SW 1271 (cell line): ENCODE measurements at regions not wholly inside any gene's neighbourhood (a gene's known extent, or its start where the extent isn't known, plus 50 kb on each side); places are given as distances from the start of the nearest gene placed in this dataset.

Source experiments
- DNase-seq, 2 experiments: peaks; one replicate each; lab custom pipeline; 2025; lab: John Stamatoyannopoulos, UW

- no peak for DNase-seq
These were observed 855.0 kb upstream of the TMEM132C start for GRCh38 chr12:127411981-127412380.

- no peak for DNase-seq
These were observed 854.1 kb upstream of the TMEM132C start for GRCh38 chr12:127412866-127413265.

- no peak for DNase-seq
These were observed 852.8 kb upstream of the TMEM132C start for GRCh38 chr12:127414186-127414585.

GRCh38 chr12:127414636-127415035 is 852.3 kb upstream of the TMEM132C start:
- DNase-seq, result no peak

- DNase-seq, result no peak
These were observed 850.2 kb upstream of the TMEM132C start for GRCh38 chr12:127416796-127417195.

- no peak for DNase-seq
These were observed 847.9 kb upstream of the TMEM132C start for GRCh38 chr12:127419111-127419510.

- no peak for DNase-seq
These were observed 845.4 kb upstream of the TMEM132C start for GRCh38 chr12:127421614-127422013.

GRCh38 chr12:127422935-127423566 is 843.9 kb upstream of the TMEM132C start:
- no peak for DNase-seq

GRCh38 chr12:127425474-127425873 is 841.5 kb upstream of the TMEM132C start:
- no peak for DNase-seq

- DNase-seq, result no peak
These were observed 838.5 kb upstream of the TMEM132C start for GRCh38 chr12:127428420-127428819.

GRCh38 chr12:127429551-127430285 is 837.3 kb upstream of the TMEM132C start:
- no peak for DNase-seq

- no peak for DNase-seq
These were observed 836.6 kb upstream of the TMEM132C start for GRCh38 chr12:127430401-127430800.

GRCh38 chr12:127431177-127431576 is 835.8 kb upstream of the TMEM132C start:
- DNase-seq, result no peak

- DNase-seq, result no peak
These were observed 835.4 kb upstream of the TMEM132C start for GRCh38 chr12:127431594-127431993.

- no peak for DNase-seq
These were observed 831.5 kb upstream of the TMEM132C start for GRCh38 chr12:127435439-127435838.

GRCh38 chr12:127438512-127439244 is 828.3 kb upstream of the TMEM132C start:
- DNase-seq, result no peak

GRCh38 chr12:127445581-127446139 is 821.3 kb upstream of the TMEM132C start:
- no peak for DNase-seq

GRCh38 chr12:127448906-127449305 is 818.1 kb upstream of the TMEM132C start:
- DNase-seq, result no peak

GRCh38 chr12:127450826-127451225 is 816.1 kb upstream of the TMEM132C start:
- no peak for DNase-seq

- no peak for DNase-seq
These were observed 811.4 kb upstream of the TMEM132C start for GRCh38 chr12:127455347-127456265.

GRCh38 chr12:127457726-127458125 is 809.2 kb upstream of the TMEM132C start:
- DNase-seq, result no peak

- no peak for DNase-seq
These were observed 807.8 kb upstream of the TMEM132C start for GRCh38 chr12:127459166-127459565.
